Fibroblast of mammary gland (primary cell): ENCODE measurements at regions not wholly inside any gene's neighbourhood (a gene's known extent, or its start where the extent isn't known, plus 50 kb on each side); places are given as distances from the start of the nearest gene placed in this dataset.

Experiments used
- DNase-seq: peaks from one replicate; pipeline ENCODE4 v3.0.0-alpha.2; 2010; ENCODE audit warnings: low read depth
- H3K4me3 ChIP-seq: 2 replicates; pipeline ENCODE4 v1.5.1; 2011; ENCODE audit warnings: low read depth, mild to moderate bottlenecking, low read length, moderate library complexity; ENCODE audit not compliant: control insufficient read depth
- CTCF ChIP-seq: conservative IDR thresholded peaks from 2 replicates; pipeline ENCODE4 v1.5.1; 2011; ENCODE audit warnings: low read depth, low read length, inconsistent platforms; ENCODE audit not compliant: control insufficient read depth, insufficient read depth

DNA sequence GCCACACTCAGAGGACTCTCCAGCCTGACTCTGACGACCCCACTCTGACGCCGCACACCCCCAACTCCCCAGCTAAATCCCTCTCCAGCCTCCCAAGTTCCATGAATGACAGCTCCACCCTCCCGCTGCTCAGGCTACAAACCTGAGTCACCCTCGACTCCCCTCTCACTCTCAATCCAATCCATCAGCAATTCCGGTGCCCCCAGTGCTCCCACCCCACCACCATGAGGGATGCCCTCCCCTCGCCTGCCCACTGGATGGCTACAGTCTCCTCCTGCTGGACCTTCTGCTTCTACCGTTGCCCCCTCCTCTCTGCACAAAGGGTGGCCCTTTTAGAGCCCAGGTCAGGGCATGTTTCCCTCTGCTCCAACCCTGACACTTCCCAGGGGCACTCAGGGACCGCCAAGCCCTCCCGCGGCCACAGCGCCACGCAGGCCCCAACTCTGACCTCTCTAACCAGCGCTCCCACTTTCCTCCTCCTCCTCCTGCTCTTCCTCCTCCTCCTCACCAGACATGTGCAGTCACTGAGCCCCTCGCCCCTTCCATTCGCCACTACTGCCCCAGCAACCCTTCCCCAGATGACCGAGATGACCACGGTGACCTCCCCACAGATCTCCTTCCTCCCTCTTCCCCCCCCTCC, 69.5 kb upstream of the NUP50 start:
- DNase-seq, result no peak
- no peak for TF ChIP-seq CTCF

GRCh38 chr22:45094825-45095224, 68.9 kb upstream of the NUP50 start:
- no peak for TF ChIP-seq CTCF
- no peak for DNase-seq
- no peak overlapping the region for H3K4me3 ChIP-seq

More for the DNA sequence above, 69.5 kb upstream of the NUP50 start:
- H3K4me3 ChIP-seq, result no peak overlapping the region

DNA sequence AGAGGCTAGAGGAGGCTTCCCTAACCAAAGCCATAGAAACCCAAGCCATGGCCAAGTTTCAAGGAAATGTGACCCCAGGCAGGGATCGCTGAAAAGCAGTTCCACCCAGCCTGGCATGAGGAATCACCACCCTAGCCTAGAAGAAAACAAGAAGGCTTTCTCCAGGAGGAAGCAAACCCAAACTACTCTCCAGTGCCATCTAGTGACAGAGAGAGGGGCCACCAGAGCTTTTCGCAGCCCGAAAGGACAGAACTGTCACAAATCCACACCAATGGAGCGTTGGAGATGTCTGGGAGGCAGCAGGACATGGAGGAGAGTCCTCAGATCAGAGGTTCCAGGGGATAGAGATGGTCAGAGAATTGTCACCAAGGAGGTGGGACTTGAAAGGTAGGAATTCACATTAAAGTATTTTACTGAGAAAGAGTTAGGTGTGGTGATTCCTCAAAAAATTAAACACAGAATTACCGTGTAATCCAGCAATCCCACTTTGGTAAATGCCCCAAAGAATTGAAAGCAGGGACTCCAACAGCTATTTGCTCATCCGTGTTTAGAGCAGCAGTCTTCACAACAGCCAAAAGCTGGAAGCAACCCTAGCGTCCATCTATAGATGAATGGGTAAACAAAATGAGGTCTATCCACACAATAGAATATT, 67.3 kb upstream of the NUP50 start:
- H3K4me3 ChIP-seq, result no peak overlapping the region
- peak; percentile 99 for TF ChIP-seq CTCF
- DNase-seq, result peak; percentile 61

DNA sequence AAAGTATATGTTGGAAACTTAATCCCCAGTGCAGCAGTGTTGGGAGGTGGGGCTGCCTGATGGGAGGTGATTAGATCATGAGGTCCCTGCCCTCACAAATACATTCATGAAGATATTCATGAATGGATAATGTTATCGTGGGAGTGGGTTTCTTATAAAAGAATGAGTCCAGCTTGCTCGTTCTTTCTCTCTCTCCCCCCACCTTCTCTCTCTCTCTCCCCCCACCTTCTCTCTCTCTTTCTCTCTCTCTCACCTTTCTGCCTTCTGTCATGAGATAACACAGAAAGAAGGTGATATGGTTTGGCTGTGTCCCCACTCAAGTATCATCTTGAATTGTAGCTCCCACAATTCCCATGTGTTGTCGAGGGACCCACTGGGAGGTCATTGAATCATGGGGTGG, 66.7 kb upstream of the NUP50 start:
- TF ChIP-seq CTCF, result no peak
- no peak overlapping the region for H3K4me3 ChIP-seq
- DNase-seq, result no peak

- no peak for DNase-seq
- no peak for TF ChIP-seq CTCF
- no peak overlapping the region for H3K4me3 ChIP-seq
These were observed 65.7 kb upstream of the NUP50 start for GRCh38 chr22:45098056-45098455.

- H3K4me3 ChIP-seq, result no peak overlapping the region
- no peak for DNase-seq
- TF ChIP-seq CTCF, result no peak
These were observed 63.8 kb upstream of the NUP50 start for GRCh38 chr22:45099961-45100360.
